GM21528 (cell line): ENCODE measurements at regions not wholly inside any gene's neighbourhood (a gene's known extent, or its start where the extent isn't known, plus 50 kb on each side); places are given as distances from the start of the nearest gene placed in this dataset.
"Not testable (repeated sequence)": the region's sequence is repeated elsewhere in the genome, so short reads cannot be mapped to it uniquely, and the experiment has no call there.

ENCODE experiments used
- ATAC-seq: cut with Tn5 transposase; IDR thresholded peaks from one replicate; pipeline ENCODE4 v1.9.1; 2021; ENCODE audit warnings: mild to moderate bottlenecking, moderate library complexity; ENCODE audit not compliant: unreplicated experiment, low FRiP score

DNA sequence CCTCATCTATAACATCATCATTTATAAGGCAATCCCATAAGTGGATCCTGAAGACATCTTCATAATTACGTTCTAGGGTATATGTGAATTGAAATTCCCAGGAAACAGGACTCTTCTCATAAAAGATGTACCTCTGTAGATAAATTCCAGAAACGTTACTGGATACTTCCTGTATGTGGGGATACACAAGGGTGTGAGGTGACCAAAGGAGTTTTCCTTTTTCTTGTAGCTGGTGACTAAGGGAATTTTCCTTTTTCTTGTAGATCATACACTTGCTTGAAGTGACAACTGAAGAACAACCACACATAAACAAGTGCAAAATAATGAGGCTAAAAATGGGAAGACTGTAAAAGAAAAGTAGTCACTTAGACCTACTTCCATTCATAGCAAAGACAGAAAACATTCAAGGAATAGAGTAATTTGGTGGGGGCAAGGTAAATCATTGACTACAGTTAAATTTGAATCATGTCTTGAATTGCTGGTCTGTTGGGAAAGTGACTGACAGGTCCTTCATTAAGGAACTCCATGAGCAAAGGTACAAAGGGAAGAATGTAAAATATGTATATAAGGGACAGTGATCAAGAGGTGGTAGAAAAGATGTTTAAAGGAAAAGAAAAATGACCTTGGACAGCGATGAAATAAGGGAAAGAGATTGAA is 53.2 kb upstream of the UBE2E3 start:
- ATAC-seq, result no peak

DNA sequence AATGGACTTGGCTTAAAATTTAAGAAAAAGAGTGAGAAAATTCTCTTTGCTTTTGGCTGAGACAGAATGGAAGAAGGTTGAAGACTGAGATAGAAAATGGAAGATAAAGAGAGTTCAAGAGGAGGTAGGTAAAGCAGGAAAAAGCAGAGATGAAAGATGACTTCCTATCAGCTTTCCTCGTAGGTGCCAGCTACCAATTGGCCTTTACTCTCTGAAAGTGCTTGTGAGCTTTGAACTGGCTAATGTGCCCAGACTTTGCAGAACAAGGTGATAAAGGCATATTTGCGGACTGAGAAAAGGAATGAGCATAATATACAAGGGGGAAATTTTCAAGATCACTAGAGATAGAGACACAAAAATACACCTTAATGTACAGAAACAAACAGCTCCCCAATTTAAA is 54.7 kb upstream of the UBE2E3 start:
- no peak for ATAC-seq

DNA sequence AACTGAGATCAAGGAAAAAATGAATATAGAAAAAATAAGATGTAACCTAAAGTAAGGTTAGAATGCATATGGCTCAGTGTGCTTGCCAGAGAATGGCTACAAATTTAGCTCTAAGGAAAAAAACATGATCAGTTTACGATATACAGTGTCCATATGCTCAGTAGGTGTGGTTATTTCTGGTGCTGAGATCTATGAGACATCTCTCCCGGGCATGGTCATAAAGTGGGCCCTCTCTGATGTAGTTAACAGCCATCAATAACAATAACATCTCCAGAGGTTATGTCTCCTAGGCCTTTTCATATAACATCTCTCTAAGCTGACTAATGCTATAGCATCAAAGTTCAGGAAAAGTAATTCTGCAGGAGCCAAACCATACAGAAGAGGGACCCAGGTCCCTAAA is 56.3 kb upstream of the UBE2E3 start:
- no peak for ATAC-seq

DNA sequence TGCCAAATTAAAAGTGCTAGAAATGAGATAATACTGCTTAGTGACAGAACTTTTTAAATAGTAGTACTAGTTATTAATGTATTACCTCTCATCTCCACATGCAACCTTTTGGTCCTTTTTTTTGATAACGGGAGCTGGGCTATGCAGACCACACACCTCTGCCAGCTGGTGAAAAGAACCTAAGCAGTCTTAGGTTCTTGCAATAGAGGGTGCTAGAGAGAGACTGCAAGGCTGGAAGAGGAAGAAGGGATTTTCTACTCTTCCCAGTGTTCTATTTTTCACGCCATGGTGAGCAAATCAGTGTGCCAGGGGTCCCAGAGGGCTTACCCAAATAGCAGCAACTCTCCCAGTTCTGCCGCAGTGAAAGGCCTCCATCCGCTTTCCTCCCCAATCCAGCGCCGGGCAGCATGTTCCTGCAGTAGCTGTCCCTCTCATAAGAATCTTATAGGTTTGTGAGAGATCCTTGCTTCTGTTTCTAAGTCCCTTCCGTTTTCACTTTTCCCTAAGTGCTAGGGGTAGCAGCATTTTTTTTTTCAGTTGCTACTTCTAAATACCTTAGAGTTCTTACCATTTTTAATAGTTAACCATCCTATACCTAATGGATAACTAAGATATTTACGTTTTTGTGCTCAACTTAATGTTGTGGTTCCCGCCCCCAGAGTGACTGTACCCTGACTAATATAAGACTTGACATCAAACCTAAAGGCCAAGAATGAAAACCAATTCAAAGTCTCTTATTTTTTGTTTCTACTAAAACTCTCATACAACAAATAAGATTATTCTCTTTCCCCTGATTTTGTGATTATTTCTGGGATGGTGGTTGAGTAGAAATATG is 69.4 kb upstream of the UBE2E3 start:
- ATAC-seq, result no peak

DNA sequence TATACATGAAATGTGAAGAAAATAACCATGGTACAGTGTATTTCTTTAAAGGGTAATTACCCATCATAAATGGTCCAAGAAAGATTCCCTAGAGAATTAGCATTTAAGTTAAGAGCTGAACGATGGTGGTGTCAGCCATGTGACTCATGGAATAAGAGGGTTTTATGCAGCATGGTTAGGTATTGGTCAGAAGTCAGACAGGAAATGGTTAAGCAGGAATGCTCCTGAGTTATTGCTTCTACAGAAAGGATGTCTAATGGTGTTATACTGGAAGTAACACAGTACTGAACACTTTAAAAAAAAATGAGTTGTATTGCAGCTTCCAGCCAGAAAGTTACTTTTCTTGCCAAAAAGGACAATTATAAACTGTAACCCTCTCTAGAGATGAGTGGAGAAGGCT is 72.7 kb upstream of the UBE2E3 start:
- no peak for ATAC-seq

DNA sequence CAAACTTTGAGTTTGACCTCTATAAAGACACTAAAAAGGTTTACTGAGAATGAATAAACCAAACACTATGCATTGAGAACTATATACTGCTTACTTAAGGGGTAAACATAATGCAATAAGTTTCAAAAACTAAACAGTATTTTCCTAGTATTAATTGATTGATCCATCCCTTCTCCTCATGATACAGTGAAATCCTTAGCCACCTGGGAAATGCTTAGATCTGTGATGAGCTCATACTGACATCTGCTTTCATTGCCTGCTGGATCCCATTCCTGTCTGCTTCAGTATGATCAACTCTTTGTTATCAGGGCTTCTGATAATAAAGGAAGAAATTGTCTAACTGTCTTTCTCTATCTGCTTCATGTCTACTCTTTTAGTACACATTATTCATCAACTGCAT is 74.9 kb upstream of the UBE2E3 start:
- ATAC-seq, result no peak

DNA sequence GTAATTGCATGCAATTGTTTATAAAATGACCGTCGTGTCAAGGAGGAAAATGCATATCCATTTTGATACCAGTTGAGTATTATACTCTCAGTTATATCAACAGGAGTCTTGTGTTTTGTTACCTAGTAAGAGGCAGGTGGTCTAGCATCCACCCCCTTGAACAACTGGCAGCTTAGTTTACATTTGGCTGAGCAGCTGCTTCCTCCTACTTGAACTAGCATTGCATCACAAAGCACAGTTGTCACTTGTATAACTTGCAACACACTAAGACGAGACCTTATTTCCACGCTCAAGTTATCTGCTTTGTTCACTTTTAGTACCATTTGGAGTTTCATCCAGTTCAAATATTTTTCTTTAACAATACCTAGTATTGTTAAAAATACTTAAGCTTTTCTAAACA is 75.4 kb upstream of the UBE2E3 start:
- ATAC-seq, result no peak

DNA sequence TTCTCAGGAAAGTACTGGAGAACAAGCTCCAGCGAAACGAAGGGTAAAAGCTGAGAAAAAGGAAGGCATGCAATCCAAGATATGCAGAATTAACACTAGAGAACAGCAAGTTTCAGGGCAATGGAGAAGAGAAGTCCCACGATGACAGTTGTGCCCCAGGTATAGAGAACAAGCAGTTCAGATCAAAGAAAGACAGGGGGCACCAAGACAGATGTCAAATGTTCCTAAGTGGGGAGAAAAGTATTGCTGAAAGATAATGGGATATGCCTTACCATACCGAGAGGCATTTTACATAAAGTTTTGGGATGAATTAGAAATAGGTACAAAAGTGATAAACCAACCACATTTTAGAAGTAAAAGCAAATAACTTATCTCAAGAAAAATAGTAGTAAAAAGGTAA is 79.1 kb upstream of the UBE2E3 start:
- no peak for ATAC-seq

DNA sequence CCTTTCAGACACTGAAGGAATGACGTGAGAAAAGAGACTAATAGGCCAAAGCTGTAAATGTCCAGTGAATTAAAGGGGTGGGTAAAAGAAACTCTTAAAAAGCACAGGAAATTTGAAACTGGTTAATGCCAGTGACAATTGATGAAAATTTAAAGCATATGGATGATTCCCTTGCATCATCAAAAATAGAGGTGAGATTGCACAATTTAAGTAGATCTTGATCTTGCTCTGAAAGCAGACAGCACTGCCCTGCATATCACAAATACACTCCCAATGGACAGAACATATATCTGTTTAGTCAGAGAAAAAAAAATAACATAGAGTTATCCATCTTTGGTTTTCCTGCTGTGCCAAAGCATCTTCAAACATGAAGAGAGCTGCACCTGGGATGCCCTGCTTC is 86.7 kb upstream of the UBE2E3 start:
- ATAC-seq, result no peak

DNA sequence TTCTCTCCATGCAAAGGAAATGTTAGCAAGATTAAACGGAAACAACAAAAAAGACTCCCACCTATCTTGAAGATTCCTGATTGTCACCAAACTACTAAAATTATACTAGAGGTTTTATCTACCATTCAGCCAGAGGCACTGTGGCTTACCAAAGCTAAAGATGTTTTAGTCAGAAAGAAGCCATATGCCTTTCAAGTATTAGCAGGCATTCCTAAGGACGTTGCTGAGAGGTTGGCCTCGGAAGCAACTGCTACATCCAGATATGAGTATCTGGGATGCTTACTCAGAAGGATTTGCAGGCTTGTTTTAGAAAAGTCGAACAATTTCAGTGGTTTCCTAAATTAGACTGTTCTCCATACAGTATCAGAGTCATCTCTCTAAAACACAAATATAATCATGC is 88.3 kb upstream of the UBE2E3 start:
- no peak for ATAC-seq

DNA sequence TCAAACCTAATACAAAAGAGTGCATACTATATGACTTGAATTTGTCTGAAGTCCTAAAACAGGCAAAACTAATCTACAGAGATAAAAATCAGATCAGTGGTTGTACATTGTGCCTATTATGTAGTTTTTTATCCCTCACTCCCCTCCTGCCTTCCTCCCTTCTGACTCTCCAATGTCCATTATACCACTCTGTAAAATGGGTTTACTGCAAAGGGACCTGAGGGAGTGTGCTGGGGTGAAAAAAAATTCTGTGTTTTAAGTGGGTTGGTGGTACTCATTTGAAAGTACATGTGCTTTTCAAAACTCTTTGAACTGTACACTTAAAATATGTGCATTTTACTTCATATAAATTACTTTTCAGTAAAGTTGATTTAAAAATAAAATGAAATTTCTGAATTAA is 89.0 kb upstream of the UBE2E3 start:
- no peak for ATAC-seq

DNA sequence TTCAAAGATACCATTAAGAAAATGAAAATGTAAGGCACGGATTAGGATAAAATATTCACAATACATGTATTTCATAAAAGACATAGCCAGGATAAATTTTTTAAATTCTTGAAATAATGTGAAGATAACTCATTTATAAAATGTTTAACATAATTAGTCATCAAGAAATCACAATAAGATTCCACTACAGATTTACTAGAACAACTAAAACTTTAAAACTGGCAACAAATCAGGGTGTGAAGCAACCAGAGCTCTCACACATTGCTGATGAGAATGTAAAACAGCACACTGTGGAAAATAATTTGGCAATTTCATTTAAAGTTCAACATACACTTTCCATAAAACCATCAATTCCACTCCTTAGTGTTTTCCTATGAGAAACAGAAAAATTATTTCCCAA is 89.6 kb upstream of the UBE2E3 start:
- ATAC-seq, result no peak

DNA sequence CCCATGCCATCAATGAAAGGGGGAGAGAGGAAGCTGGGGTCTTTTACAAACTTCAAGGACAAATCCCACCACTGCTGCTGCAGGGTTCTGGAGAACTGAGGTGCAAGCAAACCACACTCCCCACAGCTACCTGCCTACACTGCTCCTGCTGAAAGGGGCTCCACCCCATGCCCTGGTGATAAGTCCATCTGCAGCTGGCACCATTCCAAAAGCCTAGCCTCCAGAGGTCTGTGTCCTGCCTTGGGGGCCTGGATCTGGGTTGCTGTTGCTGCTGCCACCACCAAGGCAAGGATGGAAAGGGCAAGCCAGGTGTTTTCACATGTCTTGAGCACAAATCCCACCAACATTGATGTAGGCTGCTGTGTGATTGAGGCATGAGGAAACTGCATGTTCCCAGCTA is 97.4 kb upstream of the UBE2E3 start:
- ATAC-seq, result no peak

DNA sequence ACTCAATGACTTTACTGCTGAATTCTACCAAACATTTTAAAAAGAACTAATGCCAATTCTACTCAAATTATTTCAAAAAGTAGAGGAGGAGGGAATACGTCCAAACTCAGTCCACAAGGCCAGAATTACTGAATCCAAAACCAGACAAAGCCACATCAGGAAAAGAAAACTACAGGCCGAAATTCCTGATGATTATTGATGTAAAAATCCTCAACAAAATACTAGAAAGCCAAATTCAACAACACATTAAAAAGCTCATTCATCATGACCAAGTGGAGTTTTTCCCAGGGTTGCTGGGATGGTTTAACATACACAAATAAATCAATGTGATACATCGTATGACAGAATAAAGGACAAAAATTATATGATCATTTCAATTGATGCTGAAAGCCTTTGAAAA is 103.9 kb upstream of the UBE2E3 start:
- no peak for ATAC-seq

DNA sequence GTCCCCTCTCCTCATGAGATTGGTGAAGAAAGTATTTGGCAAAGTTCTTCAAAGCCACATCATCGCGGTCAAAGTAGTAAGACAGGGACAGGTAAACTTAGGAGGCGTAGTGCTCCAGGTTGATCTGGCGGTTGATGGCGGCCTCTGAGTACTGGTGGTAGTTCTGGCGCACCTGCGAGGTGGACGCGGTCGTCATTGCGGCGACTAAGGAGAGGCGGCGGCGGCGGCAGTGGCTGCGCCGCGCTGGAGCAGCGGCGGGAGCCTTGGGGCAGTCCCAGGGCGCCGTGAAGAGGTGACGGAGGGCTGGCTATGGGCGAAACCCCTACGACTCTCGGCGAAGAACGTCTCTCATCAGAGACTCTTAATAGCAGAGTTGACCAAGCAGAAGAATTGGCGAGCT is 107.2 kb upstream of the UBE2E3 start:
- ATAC-seq, result no peak

DNA sequence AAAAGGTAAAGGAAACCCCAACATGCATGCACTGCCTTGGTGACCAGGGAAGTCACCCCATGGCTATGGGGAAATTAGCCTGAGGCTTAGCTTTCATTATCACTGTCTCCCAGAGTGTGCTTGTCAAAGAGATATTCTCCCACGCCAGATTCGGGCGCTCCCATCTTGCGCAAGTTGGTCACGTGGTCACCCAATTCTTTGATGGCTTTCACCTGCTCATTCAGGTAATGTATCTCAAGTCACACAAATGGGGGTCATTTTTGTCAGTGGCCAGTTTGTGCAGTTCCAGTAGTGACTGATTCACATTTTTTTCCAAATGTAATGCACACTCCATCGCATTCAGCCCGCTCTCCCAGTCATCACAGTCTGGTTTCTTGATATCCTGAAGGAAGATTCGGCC is 107.6 kb upstream of the UBE2E3 start:
- not testable (repeated sequence) for ATAC-seq

DNA sequence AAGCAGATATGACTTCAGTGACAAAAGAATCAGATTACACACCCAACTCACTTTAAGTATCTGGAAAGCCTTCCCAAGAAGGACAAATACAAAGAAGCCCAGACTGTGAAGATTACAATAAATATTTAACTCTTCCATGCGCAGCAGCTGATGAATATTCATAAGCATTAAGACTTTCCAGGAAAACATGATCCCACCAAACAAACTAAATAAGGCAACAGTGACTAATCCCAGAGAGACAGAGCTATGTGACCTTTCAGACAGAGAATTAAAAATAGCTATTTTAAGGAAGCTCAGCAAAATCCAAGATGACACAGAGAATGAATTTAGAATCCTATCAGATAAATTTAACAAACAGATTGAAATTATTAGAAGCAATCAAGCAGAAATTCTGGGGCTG is 108.2 kb upstream of the UBE2E3 start:
- no peak for ATAC-seq

DNA sequence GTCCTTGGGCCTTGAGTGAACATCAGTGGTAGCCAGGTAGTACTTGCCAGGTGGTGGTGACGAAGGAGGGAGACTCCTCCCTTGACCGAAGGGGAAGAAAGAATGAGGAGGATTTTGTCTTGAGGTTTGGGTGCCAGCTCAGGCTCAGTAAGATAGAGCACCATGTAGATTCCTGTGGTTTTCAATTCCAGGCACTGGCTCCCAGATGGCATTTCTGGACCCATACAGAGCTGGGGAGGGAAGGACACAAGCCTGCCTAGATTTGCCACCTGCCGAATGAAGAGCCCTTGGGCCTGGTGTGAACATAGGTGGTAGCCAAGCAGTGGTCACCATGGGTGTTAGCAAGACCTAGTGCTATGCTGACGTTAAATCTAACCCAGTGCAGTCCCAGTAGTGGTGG is 108.8 kb upstream of the UBE2E3 start:
- ATAC-seq, result no peak

DNA sequence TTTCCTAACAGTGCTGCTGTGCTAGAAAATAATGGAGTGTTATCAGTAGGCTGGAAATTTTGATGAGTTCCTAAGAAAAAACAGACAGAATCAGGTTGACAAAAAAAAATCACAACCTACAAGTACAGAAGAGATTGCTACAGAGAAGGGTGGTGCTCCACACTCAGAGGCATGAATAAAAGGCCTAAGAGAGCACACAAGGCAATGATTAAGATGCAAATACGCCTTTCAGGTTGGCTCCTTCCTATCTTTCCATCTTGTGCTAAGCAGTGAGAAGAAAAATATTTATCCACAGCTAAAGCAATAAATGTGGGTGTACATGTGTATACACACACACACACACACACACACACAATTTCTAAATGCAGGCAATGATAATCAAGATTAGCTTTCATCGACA is 130.6 kb upstream of the UBE2E3 start:
- ATAC-seq, result no peak

DNA sequence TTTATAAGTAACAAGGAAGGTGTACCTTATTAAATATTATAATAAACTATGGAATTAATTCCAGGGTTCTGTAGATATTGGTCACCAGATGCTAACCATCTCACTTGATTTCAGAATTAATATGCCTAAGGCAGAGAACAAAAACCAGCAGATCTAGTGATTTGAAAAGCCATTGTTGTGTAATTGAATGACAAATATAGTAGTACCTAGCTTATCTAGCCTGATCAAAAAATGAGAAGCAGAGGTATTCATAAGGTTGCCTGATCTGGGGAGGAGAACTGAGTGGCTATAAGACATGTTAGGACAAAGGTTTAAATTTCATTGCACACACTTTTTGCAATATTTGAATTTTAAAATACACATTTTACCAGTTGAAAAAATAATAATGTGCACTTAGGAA is 132.0 kb upstream of the UBE2E3 start:
- ATAC-seq, result no peak

DNA sequence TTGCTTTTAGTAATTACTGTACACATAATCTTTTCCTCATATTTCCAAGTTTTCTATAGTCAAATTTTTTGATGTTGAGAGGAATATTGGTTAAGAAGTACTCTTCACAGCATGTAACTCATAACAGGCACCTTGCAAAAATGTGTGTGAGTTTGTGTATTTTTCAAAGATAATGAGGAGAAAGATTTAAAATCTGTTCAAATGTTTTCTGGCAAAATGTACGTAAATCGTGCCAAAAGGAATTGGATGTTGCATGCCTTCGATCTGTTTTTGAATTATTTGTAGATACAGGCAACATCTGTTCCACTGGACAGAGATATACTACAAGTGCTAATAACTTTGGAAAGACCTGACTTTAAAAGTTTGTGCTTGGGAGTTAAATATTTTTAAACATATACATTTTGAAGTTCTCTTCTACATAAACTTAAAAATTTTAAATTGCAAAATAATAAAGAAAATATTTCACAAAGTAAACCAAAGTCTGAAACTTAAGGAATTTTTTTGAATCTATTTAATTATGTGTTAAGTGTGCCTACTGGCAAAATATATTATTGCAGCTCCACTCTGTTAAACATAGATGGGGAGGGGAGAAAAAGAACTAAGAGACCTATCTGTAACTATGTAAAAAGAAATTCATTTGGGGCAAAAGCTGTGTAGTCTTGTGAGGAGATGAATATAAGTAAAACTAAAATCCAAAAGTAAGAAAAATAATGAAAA is 133.5 kb upstream of the UBE2E3 start:
- no peak for ATAC-seq

DNA sequence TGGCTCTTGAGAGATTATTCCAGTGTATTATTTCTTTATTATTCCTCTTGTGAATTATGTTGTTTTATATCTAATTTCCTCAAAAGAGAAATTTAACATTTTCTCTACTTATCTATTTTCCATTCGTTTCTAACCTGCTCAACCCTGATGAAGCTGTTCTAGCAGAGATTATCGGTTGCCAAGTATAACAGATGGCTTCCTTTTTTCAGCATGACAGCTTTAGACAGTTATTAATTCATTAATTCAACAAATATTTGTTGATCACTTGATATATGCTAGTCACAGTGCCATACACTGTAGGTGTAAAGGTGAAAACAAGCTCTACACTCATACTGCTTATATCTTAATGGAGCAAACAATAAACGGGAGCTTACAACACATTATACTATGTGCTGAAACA is 137.9 kb upstream of the UBE2E3 start:
- ATAC-seq, result no peak
